ENCODE measurements at regions not wholly inside any gene's neighbourhood (a gene's known extent, or its start where the extent isn't known, plus 50 kb on each side); places are given as distances from the start of the nearest gene placed in this dataset.
"Not testable (repeated sequence)": the region's sequence is repeated elsewhere in the genome, so short reads cannot be mapped to it uniquely, and the experiment has no call there.

- TF ChIP-seq CTCF (IDR thresholded peaks at IDR 0.05; ENCODE audit: insufficient read depth, low read depth, low read length, missing control alignments): no peak
- no peak for DNase-seq (ENCODE audit: low read depth)
Measured at GRCh38 chr2:34241905-34242762, 643.0 kb upstream of the FAM98A start.

DNA sequence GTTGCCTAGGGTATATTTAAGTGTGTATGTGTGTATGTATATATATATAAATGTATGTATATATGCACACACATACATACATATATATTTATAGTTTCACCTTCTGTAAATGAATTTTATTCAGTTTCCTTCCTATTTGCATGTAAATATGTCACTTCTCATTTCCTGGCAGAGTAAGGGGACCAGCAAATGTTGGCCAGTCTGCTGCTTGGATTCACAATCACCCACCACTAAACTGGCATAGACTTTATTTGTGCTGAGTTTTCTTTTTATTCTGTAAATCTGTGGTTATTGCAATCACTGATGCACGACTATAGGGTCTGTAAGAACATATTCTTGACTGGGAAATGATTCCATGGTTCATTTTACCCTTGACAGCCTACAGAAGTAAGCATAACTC, 640.4 kb upstream of the FAM98A start:
- TF ChIP-seq CTCF (IDR thresholded peaks at IDR 0.05; ENCODE audit: insufficient read depth, low read depth, low read length, missing control alignments): no peak
- no peak overlapping the region for H3K4me3 ChIP-seq (ENCODE audit: low read depth, low read length)
- DNase-seq (ENCODE audit: low read depth): no peak

More at GRCh38 chr2:34241905-34242762, 643.0 kb upstream of the FAM98A start:
- H3K4me3 ChIP-seq (ENCODE audit: low read depth, low read length): no peak overlapping the region

DNA sequence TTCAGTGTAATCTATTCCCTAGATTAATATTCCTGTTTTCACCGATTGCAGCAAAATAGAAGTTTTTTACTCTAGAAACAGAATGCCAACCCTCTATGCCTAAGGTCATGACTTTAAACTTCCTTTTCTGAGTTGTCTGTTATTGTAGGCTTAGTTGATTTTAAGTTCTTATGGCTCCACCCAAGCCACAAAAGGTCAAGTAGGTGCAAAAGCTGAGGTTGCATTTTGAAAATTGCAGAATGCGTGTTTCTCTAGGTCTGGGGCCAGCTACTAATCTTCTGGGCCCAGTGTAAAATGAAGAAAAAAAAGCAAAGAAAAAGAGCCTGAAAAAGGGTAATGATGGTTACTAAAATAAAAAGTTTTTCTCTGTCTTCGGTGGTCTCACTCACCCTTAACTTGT, 635.7 kb upstream of the FAM98A start:
- no peak overlapping the region for H3K4me3 ChIP-seq (ENCODE audit: low read depth, low read length)
- no peak for TF ChIP-seq CTCF (IDR thresholded peaks at IDR 0.05; ENCODE audit: insufficient read depth, low read depth, low read length, missing control alignments)
- DNase-seq (ENCODE audit: low read depth): no peak

- H3K4me3 ChIP-seq (ENCODE audit: low read depth, low read length): no peak overlapping the region
- DNase-seq (ENCODE audit: low read depth): no peak
- TF ChIP-seq CTCF (IDR thresholded peaks at IDR 0.05; ENCODE audit: insufficient read depth, low read depth, low read length, missing control alignments): no peak
Measured at GRCh38 chr2:34229998-34230397, 630.9 kb upstream of the FAM98A start.

DNA sequence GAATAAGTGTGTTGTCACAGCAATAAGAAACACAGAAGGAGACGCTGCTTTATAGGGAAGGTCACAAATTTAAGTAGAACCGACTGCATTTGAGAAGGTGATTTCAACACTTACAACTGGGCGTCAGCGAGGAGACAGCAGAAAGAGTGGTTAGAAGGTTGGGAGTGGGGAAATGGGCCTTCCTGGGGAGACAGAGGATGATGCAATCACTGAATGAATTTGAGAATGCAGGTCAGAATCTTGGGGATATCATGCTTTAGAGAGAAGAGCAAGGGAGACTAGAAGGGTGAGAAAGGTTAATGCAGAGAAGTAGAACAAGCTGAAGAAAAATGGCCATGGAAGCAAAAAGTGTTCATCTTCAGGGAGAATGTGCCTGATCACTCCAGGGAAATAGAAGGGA, 616.1 kb upstream of the FAM98A start:
- TF ChIP-seq CTCF (IDR thresholded peaks at IDR 0.05; ENCODE audit: insufficient read depth, low read depth, low read length, missing control alignments): no peak
- no peak overlapping the region for H3K4me3 ChIP-seq (ENCODE audit: low read depth, low read length)
- no peak for DNase-seq (ENCODE audit: low read depth)

DNA sequence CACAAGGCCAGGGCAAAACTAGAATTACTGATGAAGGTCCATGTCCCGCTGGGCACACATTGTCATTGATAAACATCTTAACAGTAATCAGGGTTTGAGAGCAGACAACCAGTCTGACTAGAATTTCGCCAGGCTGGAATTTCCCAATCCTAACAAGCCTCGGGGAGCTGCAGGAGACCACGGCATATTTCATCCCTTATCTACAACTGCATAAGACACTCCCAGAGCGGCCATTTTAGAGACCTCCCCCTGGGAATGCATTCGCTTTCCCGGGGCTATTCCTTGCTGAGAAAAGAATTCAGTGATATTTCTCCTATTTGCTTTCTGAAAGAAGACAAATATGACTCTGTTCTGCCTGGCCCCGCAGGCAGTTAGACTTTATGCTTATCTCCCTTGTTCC, 611.3 kb upstream of the FAM98A start:
- H3K4me3 ChIP-seq (ENCODE audit: low read depth, low read length); DNase-seq (ENCODE audit: low read depth): not testable (repeated sequence)

- no peak overlapping the region for H3K4me3 ChIP-seq (ENCODE audit: low read depth, low read length)
- TF ChIP-seq CTCF (IDR thresholded peaks at IDR 0.05; ENCODE audit: insufficient read depth, low read depth, low read length, missing control alignments): no peak
- DNase-seq (ENCODE audit: low read depth): no peak
Measured at GRCh38 chr2:34204560-34204959, 605.5 kb upstream of the FAM98A start.

Data from GM12865 (cell line).